HL-60 (cell line): ENCODE measurements at regions not wholly inside any gene's neighbourhood (a gene's known extent, or its start where the extent isn't known, plus 50 kb on each side); places are given as distances from the start of the nearest gene placed in this dataset.

Experiments used
- CTCF ChIP-seq: IDR thresholded peaks from one replicate; pipeline ENCODE4 v1.5.1; 2011; ENCODE audit warnings: low read length, control low read depth, inconsistent platforms; ENCODE audit not compliant: insufficient read depth
- POLR2AphosphoS5 ChIP-seq: IDR thresholded peaks from 2 replicates; pipeline ENCODE4 v1.6.1; 2012; ENCODE audit warnings: low read depth
- REST ChIP-seq: IDR thresholded peaks from 2 replicates; pipeline ENCODE4 v1.6.1; 2012; ENCODE audit warnings: low read depth; ENCODE audit not compliant: insufficient replicate concordance

- TF ChIP-seq CTCF, result no peak
- TF ChIP-seq POLR2AphosphoS5, result no peak
- TF ChIP-seq REST, result no peak
Measured at GRCh38 chr20:59547596-59547995, 56.7 kb upstream of the PHACTR3 start.
